ENCODE measurements at regions not wholly inside any gene's neighbourhood (a gene's known extent, or its start where the extent isn't known, plus 50 kb on each side); places are given as distances from the start of the nearest gene placed in this dataset.

DNA sequence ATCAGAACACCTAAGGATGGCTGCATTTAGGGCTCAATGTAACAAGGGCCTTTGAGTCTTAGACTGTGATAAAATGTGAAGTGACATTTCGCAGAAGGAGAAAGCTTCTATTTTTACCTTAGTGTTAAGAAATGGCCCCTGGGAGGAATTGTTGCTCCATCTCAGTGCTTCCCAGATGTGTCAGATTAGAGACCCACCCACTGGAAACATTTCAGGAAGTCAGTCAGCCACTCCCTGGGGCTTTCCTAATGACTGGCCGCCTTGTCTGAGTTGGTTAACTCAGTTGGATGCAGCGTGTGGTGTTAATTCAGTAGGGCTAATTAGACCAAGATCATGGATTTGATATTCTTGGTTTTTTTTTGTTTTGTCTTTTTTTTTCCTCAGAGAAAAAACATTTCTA lies 355.9 kb downstream of the PIK3C3 start:
- TF ChIP-seq, protein P1, sequence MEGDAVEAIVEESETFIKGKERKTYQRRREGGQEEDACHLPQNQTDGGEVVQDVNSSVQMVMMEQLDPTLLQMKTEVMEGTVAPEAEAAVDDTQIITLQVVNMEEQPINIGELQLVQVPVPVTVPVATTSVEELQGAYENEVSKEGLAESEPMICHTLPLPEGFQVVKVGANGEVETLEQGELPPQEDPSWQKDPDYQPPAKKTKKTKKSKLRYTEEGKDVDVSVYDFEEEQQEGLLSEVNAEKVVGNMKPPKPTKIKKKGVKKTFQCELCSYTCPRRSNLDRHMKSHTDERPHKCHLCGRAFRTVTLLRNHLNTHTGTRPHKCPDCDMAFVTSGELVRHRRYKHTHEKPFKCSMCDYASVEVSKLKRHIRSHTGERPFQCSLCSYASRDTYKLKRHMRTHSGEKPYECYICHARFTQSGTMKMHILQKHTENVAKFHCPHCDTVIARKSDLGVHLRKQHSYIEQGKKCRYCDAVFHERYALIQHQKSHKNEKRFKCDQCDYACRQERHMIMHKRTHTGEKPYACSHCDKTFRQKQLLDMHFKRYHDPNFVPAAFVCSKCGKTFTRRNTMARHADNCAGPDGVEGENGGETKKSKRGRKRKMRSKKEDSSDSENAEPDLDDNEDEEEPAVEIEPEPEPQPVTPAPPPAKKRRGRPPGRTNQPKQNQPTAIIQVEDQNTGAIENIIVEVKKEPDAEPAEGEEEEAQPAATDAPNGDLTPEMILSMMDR (conservative IDR thresholded peaks at IDR 0.05; ENCODE audit: low read length): no peak
- TF ChIP-seq EZH2phosphoT487 (IDR thresholded peaks at IDR 0.05; ENCODE audit: borderline replicate concordance, low read depth, low read length): no peak
